ENCODE measurements at regions not wholly inside any gene's neighbourhood (a gene's known extent, or its start where the extent isn't known, plus 50 kb on each side); places are given as distances from the start of the nearest gene placed in this dataset.

- TF ChIP-seq EZH2 (IDR thresholded peaks at IDR 0.05; ENCODE audit: insufficient read depth, poor library complexity, severe bottlenecking) (no peak), EZH2phosphoT487 (IDR thresholded peaks at IDR 0.05; ENCODE audit: insufficient read depth, low read depth) (no peak)
These were observed 472.9 kb downstream of the PRELID2 start for GRCh38 chr5:145362266-145362665.
